Endothelial cell of umbilical vein (primary cell): ENCODE measurements at regions not wholly inside any gene's neighbourhood (a gene's known extent, or its start where the extent isn't known, plus 50 kb on each side); places are given as distances from the start of the nearest gene placed in this dataset.

ENCODE experiments used
- BruUV-seq: library from RNA; stranded (reverse); fragments of 400-500 nt; replicated peaks from 2 replicates; lab custom pipeline; 2021; lab: Mats Ljungman, UMichigan
- CTCF ChIA-PET: fragments of 300-600, 350-600 bp; sonication (Branson Sonifier 250); formaldehyde crosslinking; loops from one replicate; lab custom pipeline; 2021; ENCODE audit warnings: antibody characterized with exemption, inconsistent platforms; lab: Charles Lee
- POLR2A ChIA-PET: fragments of 300-600, 350-600 bp; sonication (Branson Sonifier 250); formaldehyde crosslinking; loops from one replicate; lab custom pipeline; 2021; ENCODE audit warnings: antibody characterized with exemption, inconsistent platforms; lab: Charles Lee
- DNase-seq: peaks from one replicate; pipeline ENCODE4 v3.0.0-alpha.2; 2011; ENCODE audit warnings: low read depth, low spot score
- FAIRE-seq: peaks from 2 replicates; lab custom pipeline; 2011; peaks lifted over from hg19 to GRCh38; lab: Jason Lieb, UNC
- H2AFZ ChIP-seq: 2 replicates; pipeline ENCODE4 v1.6.0; 2012; ENCODE audit warnings: low read depth, low read length, control low read depth, inconsistent platforms
- H3K27ac ChIP-seq: 2 replicates; pipeline ENCODE4 v1.5.1; 2011; ENCODE audit warnings: low read depth, mild to moderate bottlenecking, control low read depth, low read length, moderate library complexity; ENCODE audit not compliant: insufficient read depth
- H3K27me3 ChIP-seq, 2 experiments: 2 replicates each; pipeline versions ENCODE4 v1.6.0 to v1.6.1; 2011; ENCODE audit warnings: low read length in 2 of 2, mixed read lengths in 1 of 2; ENCODE audit not compliant: control insufficient read depth in 2 of 2, insufficient read depth in 2 of 2
- H3K36me3 ChIP-seq, 2 experiments: 2 replicates in 1 of 2; 3 replicates in 1 of 2; pipeline ENCODE4 v1.5.1; 2011; ENCODE audit warnings: low read length in 2 of 2, mild to moderate bottlenecking in 1 of 2, moderate library complexity in 1 of 2; ENCODE audit not compliant: control insufficient read depth in 2 of 2, insufficient read depth in 2 of 2; ENCODE audit errors: extremely low read depth in 1 of 2
- H3K4me1 ChIP-seq: 3 replicates; pipeline ENCODE4 v1.5.1; 2011; ENCODE audit warnings: mild to moderate bottlenecking, low read length; ENCODE audit not compliant: control insufficient read depth, insufficient read depth; ENCODE audit errors: extremely low read depth
- H3K4me2 ChIP-seq: 2 replicates; pipeline ENCODE4 v1.6.1; 2011; ENCODE audit warnings: low read length, control low read depth, mixed read lengths; ENCODE audit not compliant: insufficient read depth
- H3K4me3 ChIP-seq, 3 experiments: fragments of 200-600 bp in 1 of 3; sonication (generic), shearing (Covaris generic) in 1 of 3; replicated peaks in 1 of 3; 2 replicates each; pipeline ENCODE4 v1.5.1; 2011 to 2016; ENCODE audit warnings: control low read depth in 3 of 3, low read length in 3 of 3, mild to moderate bottlenecking in 2 of 3, inconsistent platforms in 1 of 3, low read depth in 1 of 3, moderate library complexity in 1 of 3; ENCODE audit not compliant: insufficient read depth in 1 of 3
- H3K79me2 ChIP-seq: 2 replicates; pipeline ENCODE4 v1.6.0; 2012; ENCODE audit warnings: low read length, inconsistent platforms; ENCODE audit not compliant: control insufficient read depth, insufficient read depth
- H3K9ac ChIP-seq: replicated peaks from 2 replicates; pipeline ENCODE3; 2011; ENCODE audit warnings: low read length, control low read depth; ENCODE audit not compliant: insufficient read depth; ENCODE audit errors: extremely low read depth
- H3K9me1 ChIP-seq: replicated peaks from 3 replicates; pipeline ENCODE4 v1.6.0; 2011; ENCODE audit warnings: mild to moderate bottlenecking, low read length; ENCODE audit not compliant: control insufficient read depth, insufficient read depth; ENCODE audit errors: extremely low read depth
- H3K9me3 ChIP-seq: replicated peaks from 2 replicates; pipeline ENCODE4 v1.5.1; 2012; ENCODE audit warnings: low read length, inconsistent platforms; ENCODE audit not compliant: control insufficient read depth, insufficient read depth
- H4K20me1 ChIP-seq: replicated peaks from 2 replicates; pipeline ENCODE3; 2011; ENCODE audit warnings: mild to moderate bottlenecking, low read length; ENCODE audit not compliant: control insufficient read depth, insufficient read depth; ENCODE audit errors: extremely low read depth
- CTCF ChIP-seq, 2 donors: IDR thresholded peaks; 1 replicate in 1 of 2; 2 replicates in 1 of 2; pipeline ENCODE4 v1.5.1; 2011; ENCODE audit warnings: low read length in 2 of 2, mild to moderate bottlenecking in 2 of 2, moderate library complexity in 2 of 2, control low read depth in 1 of 2, inconsistent platforms in 1 of 2, low read depth in 1 of 2; ENCODE audit not compliant: insufficient read depth in 1 of 2; ENCODE audit errors: extremely low read depth in 1 of 2
- EZH2 ChIP-seq: IDR thresholded peaks from 2 replicates; pipeline ENCODE4 v1.6.1; 2012; ENCODE audit warnings: borderline replicate concordance, low read depth, mild to moderate bottlenecking, moderate library complexity, low read length, inconsistent platforms; ENCODE audit not compliant: severe bottlenecking
- FOS ChIP-seq: IDR thresholded peaks from 2 replicates; pipeline ENCODE4 v1.6.1; 2011; ENCODE audit warnings: mild to moderate bottlenecking, low read length, moderate library complexity, borderline replicate concordance; ENCODE audit not compliant: insufficient read depth
- GATA2 ChIP-seq: IDR thresholded peaks from 2 replicates; pipeline ENCODE4 v1.7.0; 2011; ENCODE audit warnings: low read depth, mild to moderate bottlenecking, moderate library complexity, mixed read lengths, low read length; ENCODE audit not compliant: insufficient read length, insufficient read depth
- JUN ChIP-seq: IDR thresholded peaks from 2 replicates; pipeline ENCODE4 v1.6.1; 2011; ENCODE audit warnings: borderline replicate concordance, low read depth; ENCODE audit not compliant: insufficient read length, insufficient read depth
- MAX ChIP-seq: IDR thresholded peaks from 2 replicates; pipeline ENCODE4 v1.6.1; 2011; ENCODE audit not compliant: insufficient read depth, insufficient read length
- MYC ChIP-seq: IDR thresholded peaks from one replicate; pipeline ENCODE4 v1.6.1; 2011; ENCODE audit warnings: mild to moderate bottlenecking, low read depth, low read length
- POLR2A ChIP-seq: IDR thresholded peaks from 2 replicates; pipeline ENCODE4 v1.6.1; 2012; ENCODE audit warnings: low read depth, mild to moderate bottlenecking, control low read depth, low read length
- POLR2AphosphoS5 ChIP-seq: IDR thresholded peaks from 2 replicates; pipeline ENCODE4 v1.6.1; 2012; ENCODE audit warnings: low read depth, mild to moderate bottlenecking, control low read depth, low read length, moderate library complexity; ENCODE audit not compliant: insufficient read depth
- dilution Hi-C: fragments of 300-500 bp; cut with MboI; formaldehyde crosslinking; loops from one replicate; pipeline ENCODE4 v1.15.0; 2019; ENCODE audit warnings: low sequenced_read_pairs; ENCODE audit not compliant: extremely low pct_ligation_motif_present
- intact Hi-C: fragments of 100-400 bp; cut with micrococcal nuclease; formaldehyde crosslinking; loops from one replicate; pipeline ENCODE4 v1.10.0; 2022

- POLR2A ChIA-PET, result no interaction called here
- H3K9me3 ChIP-seq, result no peaks in the 10 kb centered on the region
- no peak overlapping the region for H3K4me3 ChIP-seq
- DNase-seq (no peak), FAIRE-seq (no peak)
- H4K20me1 ChIP-seq, result no peaks in the 10 kb centered on the region
- H3K79me2 ChIP-seq, result no peaks in the 10 kb centered on the region
- intact Hi-C loops, result no loop called here
- TF ChIP-seq POLR2AphosphoS5 (no peak), JUN (no peak), MYC (no peak), POLR2A (no peak), EZH2 (no peak), GATA2 (no peak), MAX (no peak), FOS (no peak), CTCF (IDR thresholded peaks at IDR 0.05; ENCODE audit: extremely low read depth in 1 of 2, insufficient read depth in 1 of 2, low read depth in 1 of 2, low read length in 2 of 2) (no peak)
- H2AFZ ChIP-seq, result no peak overlapping the region
- H3K9me1 ChIP-seq, result no peaks in the 10 kb centered on the region
- H3K4me1 ChIP-seq, result peaks cover 19% of the 10 kb centered on the region
- CTCF ChIA-PET, result interaction anchor here (3.2 kb wide), 1 partner anchor 10 kb away, joined by 25 read pairs; no protein-coding TSS in a partner anchor
- H3K4me2 ChIP-seq, result no peak overlapping the region
- no peak overlapping the region for H3K9ac ChIP-seq
- dilution Hi-C loops, result no loop called here
- no peak overlapping the region for H3K27ac ChIP-seq
- BruUV-seq, result no TSS peak
- no peaks in the 10 kb centered on the region for H3K36me3 ChIP-seq
- H3K27me3 ChIP-seq, result no peaks in the 10 kb centered on the region
Observed at GRCh38 chr16:59201160-59201559, 467.0 kb upstream of the GOT2 start.
